HG02943 (cell line): ENCODE measurements at regions not wholly inside any gene's neighbourhood (a gene's known extent, or its start where the extent isn't known, plus 50 kb on each side); places are given as distances from the start of the nearest gene placed in this dataset.

Experiments
- ATAC-seq: cut with Tn5 transposase; IDR thresholded peaks from one replicate; pipeline ENCODE4 v1.9.1; 2021; ENCODE audit warnings: mild to moderate bottlenecking, low read depth, moderate library complexity; ENCODE audit not compliant: unreplicated experiment

DNA sequence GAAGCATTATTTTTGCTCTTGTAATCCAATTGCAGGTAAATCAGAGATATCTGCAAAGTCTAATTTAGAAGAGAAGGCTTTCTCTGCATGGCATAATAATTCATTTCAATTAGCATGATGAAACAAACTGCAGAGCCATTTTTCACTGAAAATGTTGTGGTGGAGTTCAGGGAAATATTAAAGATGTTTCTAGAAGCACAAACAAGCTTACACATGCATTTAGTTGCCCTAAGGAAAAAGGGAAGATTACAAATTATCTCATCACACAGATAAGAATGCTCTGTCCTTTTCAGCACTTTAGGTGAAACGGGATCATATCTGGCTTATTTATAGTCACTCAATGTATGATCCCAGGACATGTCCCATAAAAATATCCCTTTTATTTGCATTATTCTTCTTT lies 252.1 kb upstream of the TANK start:
- no peak for ATAC-seq

- no peak for ATAC-seq
These were observed 250.4 kb upstream of the TANK start for GRCh38 chr2:160909781-160910242.

- ATAC-seq: no peak
These were observed 249.5 kb upstream of the TANK start for GRCh38 chr2:160910681-160911080.

GRCh38 chr2:160911258-160911657 lies 249.0 kb upstream of the TANK start:
- no peak for ATAC-seq

DNA sequence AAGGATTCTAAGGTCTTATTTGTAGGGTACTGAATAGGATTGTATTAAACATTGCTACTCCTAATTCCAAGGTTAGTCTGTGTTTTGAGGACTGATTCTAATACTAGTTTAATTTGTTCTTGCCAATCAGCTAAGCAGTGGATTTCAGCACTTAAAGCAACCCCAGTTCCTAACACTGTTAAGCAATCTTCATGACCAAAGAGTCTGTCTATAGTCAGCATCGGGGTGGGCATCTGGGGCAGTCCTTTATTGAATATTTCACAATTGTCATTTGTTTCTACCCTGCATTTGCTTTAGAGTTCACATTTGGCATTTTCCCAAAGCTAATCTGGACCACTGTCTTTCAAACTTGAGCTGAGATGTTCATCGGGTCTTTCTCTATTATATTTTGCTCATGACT lies 248.0 kb upstream of the TANK start:
- ATAC-seq: no peak

GRCh38 chr2:160913323-160913722 lies 246.9 kb upstream of the TANK start:
- ATAC-seq: no peak

DNA sequence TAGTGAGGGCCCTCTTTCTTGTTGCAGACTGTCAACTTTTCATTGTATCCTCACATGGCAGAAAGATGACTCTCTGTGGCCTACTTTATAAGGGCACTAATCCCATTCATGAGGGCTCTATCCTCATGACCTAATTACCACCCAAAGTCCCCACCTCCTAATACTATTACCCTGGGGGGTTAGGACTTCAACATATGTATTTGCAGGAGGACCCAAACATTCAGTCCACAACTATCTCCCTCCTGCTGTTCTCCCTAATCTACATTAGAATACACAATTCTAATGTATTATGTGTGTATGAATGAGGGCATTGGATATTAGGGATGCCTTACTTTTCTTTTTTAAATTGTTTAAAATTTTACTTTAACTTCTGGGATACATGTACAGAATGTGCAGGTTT lies 246.0 kb upstream of the TANK start:
- no peak for ATAC-seq

- no peak for ATAC-seq
These were observed 243.9 kb upstream of the TANK start for GRCh38 chr2:160916300-160916699.

DNA sequence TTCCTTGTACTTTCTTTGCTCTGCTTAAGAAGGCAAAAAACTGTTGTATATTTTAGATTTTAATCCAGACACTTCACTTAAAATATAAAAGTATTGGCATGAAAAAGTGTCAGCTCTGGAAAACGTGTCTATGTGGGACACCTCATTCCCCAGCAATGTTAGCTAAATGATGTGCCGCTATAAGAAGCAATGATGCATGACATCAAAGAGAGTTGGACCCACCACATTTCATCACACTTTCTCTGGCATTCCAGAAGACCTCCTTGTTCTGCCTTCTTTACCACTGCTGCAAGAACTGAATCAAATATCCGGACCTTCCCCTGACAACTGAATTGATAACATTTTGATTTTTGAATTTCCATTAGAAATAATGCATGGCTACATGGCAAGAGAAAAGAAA lies 242.4 kb upstream of the TANK start:
- no peak for ATAC-seq

DNA sequence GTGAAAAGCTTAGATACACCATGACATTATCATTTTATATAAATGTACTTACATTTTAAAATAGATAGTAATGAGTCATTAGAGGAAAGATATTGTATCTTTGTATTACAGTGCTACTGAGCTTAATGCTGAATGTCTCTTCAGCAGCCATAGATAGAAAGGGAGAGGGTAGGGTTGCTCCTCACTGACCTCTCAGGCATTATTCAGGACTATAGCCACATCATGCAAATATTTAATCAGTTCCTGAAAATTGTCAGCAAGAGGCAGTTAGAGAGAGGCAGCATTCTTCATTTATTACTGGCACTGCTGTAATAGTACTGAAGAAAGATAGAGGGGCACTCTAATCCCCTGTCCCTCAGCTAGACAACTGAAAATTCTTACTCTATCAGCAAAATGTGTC lies 242.0 kb upstream of the TANK start:
- no peak for ATAC-seq

- ATAC-seq: no peak
These were observed 241.2 kb upstream of the TANK start for GRCh38 chr2:160918906-160919503.

DNA sequence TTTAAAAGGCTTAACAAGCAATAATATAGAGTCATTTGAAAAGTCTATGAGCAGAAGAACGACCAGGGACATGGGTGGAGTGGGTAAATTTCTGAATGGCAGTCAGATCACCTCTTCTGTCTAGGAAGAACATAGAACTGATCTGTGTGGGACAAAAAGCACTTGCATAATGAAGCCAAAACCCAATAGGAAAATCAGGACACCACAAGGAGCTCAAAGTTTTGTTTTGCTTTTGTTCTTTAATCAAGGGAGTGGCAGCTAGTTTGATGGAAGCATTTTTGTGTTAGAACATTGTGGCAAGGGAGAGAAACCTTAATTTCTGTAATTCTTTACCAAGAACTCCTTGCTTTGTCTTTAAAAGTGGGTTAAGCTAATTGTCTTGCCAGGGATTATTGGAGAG lies 240.2 kb upstream of the TANK start:
- ATAC-seq: no peak

DNA sequence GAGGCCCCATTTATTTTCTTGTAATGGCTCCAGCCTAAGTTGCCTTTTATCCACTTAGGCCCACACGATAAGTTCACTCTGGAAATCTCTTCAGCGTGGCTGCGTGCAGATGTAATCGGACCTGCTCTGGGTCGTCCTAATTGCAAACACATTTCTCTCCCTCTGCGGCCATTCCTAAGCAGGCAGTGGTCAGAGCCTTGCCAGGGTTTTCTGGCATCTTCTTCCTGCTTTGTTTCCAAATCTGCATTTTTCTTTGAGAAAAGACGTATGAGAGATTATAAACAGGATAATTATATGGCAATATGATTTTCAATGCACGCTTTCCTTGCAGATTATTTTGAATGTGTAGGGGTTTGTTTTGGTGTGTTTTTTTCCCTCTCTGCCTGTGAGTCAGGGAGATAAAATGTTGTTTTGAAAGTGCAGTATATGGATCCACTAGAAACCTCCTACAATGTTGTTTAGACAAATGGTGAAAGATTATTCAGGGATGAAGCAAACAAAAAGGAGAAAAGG lies 239.4 kb upstream of the TANK start:
- ATAC-seq: no peak

DNA sequence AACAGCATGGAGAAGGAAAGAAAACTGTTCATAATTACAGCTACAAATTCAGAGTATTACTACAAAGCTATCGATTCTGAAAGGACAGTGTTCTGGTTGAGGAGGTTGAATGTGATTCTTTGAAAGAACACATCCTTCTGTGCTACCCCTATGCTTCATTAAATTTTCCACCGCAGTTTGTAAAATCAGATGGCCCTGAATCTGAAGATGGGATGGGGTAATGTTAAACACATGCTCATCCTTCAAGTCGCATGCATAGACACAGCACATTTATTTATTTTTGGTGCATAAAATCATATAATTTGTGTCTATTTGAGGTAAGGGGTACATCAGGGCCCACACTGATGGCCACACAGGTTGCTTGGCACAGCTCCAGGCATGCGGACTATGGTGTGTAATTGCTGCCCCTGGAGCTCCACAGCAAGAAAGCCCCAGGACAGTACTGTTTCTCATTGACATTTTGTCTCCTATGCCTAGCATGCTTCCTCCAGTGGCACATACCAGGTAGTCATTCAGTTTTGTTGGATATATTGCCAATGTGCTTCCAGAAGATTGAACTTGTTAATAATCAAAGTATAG lies 238.8 kb upstream of the TANK start:
- no peak for ATAC-seq

DNA sequence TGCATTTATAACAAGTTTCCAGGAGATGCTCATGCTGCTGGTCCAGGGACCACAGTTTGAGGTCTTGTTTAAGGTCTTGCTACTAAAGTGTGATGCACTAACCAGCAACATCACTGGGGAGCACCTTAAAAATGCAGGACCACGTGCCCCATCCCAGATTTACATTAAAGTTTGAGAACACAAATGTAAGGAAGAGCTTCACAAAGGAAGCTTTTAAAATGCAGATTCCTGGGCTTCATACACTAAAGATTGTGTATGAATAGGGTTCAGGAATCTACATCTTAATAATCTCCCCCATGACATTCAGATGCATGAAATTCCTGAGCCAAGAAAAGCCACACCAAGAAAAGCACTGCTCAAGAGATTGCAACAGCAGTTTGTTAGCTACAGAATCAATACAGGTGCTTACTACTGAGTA lies 235.3 kb upstream of the TANK start:
- no peak for ATAC-seq

- no peak for ATAC-seq
These were observed 234.3 kb upstream of the TANK start for GRCh38 chr2:160925956-160926355.

DNA sequence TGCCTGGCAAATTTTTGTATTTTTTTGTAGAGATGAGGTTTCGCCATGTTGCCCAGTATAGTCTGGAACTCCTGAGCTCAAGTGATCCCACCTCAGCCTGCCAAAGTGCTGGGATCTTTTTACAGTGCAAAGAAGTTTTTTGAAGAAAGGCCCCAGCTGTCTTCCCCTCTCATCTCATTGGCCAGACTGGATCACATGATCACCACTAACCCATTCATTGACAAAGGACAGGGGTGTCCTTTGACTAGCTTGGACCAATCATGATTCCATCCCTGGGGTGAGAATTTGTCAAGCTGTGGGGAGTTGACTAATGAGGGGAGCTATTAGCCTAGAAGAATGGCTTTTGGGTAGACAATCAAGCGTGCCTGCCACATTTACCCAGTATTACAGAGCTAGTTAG lies 232.9 kb upstream of the TANK start:
- ATAC-seq: no peak

DNA sequence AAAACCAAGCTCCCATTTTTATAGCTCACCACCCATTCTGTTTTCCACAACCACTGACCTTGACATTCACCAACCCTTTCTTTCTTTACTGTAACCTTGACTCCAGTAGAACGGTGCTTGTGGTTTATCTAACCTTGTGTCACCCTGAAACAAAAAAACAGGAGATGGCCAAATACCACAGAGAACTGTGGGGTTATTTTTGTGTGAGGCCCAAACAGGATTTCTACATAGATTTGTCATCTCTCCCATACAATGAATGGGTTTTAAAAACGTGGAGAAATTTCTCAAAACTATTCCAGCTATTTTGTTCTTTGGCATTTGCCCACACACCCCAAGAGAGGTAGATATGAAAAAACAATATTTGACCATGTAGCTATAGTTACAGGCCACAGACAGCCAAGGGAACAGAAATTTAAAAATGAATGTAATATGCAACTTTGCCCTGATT lies 231.3 kb upstream of the TANK start:
- no peak for ATAC-seq

DNA sequence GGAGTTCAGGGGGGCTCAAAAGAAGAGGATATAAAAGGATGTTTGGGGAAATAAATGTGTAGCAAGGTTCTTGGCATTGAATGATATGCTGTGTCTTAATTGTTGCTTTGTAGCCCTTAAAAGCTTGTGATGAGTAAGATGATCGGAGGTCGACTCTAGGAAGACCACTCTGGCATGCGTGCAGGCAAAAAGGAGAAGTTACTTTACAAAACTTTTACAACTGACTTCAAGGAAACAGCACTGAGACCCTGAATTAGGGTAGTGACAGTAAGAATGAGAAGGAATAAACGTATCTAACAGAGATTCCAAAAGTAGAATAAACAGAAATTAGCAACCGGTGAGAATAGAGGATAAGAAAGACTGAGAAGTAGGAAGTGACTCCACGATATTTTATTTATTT lies 228.7 kb upstream of the TANK start:
- ATAC-seq: no peak

DNA sequence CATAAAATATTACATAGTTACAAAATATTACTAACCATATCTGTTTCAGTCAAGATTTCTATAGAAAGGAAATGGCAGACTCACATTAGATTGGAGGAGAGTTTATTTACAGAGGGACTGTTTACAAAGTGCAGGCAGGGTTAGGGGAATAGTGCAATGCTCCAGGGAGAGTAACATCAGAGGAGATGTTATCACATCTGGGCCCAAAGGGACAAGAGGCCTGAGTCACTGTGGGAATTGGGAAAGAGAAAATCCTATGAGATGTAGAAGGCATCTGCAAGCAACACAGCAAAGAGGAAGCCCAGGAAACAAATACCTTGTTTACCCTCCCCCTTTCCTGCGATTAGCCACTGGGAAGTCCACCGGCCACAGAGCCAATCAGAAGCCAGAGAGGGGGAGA lies 227.3 kb upstream of the TANK start:
- no peak for ATAC-seq

- no peak for ATAC-seq
These were observed 226.0 kb upstream of the TANK start for GRCh38 chr2:160934263-160934662.

DNA sequence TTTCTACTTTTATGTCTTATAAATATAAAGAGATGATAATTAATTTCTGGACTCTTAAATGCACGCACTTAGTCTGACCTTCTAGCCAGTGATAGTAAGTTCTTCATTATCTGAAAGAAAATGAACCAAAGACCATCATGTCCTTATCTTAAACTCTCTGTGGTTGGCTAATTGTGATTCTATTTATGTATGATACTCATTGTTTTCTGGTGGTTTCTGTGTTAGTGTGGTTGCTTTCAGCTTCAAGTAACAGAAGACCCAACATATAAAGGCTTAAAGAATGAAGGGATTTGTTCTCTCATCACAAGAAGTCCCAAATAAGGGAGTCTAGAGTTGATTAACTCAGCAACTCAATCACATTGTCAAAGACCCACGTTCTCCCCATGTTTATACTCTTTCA lies 225.2 kb upstream of the TANK start:
- no peak for ATAC-seq
